ENCODE measurements at regions not wholly inside any gene's neighbourhood (a gene's known extent, or its start where the extent isn't known, plus 50 kb on each side); places are given as distances from the start of the nearest gene placed in this dataset.

DNA sequence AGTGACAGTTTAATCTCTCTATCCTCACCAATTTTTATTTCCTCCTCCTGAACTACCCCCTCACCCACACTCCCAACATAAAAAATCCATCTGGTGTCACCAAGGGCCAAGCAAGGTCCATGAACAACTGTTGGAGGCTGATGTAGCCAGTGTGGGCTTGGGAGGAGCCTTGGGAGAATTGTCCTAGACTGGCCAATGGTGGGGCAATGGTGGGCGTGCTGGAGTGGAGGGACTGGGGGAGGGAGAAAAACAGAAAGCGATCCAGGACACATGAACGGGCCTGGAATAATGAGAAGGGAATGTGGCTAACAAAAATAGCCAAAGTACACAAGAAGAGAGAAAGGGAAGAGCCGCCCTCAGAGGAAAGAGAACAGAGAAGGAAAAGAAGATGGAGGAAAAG lies 272.6 kb downstream of the ENC1 start:
- in situ Hi-C loops (cut with MboI; ENCODE audit: low pct_unique_long_range_greater_than_20kb in 2 of 9, low sequenced_read_pairs in 9 of 9, unreplicated experiment in 9 of 9), result no loop called here
- Histone ChIP-seq H3K4me3 (no peak overlapping the region), H3K27ac (no peak overlapping the region), H3K4me1 (replicated peaks in 1 of 2) (peaks cover 0 to 7% of the 10 kb centered on the region in 2 donors)
- 27 to 100% (median 71%) methylated on average over 1 to 4 of the region's 4 CpGs; no CpG with 5 or more reads in 1 of the 10 experiments for WGBS, 10 experiments
- no peak for ATAC-seq (replicated peaks in 6 of 8)

DNA sequence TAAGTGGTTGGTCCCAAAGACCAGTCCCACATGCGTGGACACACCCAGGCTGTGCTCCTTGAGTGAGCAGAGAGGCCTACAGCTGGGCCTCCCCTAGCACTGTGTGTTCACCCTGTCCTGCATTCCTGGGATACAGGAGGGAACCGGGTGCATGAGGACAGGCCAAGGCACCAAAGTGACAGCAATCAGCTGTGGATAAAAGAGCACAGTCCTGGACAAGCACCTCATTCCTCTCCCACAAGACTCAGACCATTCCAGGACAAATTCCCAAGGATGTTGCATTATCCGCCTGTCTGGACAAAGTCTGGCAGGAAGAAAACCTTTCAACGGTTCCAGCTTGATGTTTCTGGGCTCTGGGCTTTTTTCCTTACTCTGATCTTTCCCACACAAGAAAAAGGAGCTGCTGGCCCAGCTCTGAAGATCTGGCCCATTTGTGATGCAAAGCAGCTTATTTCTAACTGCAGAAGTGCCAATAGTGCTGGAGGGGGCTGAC lies 273.2 kb downstream of the ENC1 start:
- peaks cover 0 to 7% of the 10 kb centered on the region in 2 donors for H3K4me1 ChIP-seq (replicated peaks in 1 of 2)
- no peak overlapping the region for H3K4me3 ChIP-seq
- ATAC-seq (replicated peaks in 6 of 8), result no peak
- in situ Hi-C loops (cut with MboI; ENCODE audit: low pct_unique_long_range_greater_than_20kb in 2 of 9, low sequenced_read_pairs in 9 of 9, unreplicated experiment in 9 of 9), result no loop called here
- 24 to 80% (median 35%) methylated on average over 1 to 3 of the region's 4 CpGs; no CpG with 5 or more reads in 5 of the 10 experiments for WGBS, 10 experiments
- H3K27ac ChIP-seq, result no peak overlapping the region

DNA sequence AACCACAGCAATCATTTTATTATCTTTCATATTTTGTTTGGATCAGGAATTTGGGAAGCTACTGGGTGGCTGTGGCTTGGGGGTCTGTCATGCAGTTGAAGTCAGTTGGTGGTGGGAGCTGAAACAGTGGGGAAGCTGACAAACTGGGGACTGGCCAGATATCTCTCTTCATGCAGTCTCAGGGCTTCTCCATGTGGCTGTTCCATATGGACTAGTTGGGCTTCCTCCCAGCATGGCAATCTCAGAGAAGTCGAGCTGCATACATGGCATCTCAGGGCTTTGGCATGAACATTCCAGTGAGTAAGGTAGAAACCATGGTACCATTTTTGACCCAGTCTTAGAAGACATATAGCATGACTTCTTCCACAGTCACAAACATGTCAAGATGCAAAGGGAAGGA lies 274.8 kb downstream of the ENC1 start:
- Histone ChIP-seq H3K27ac (no peak overlapping the region), H3K4me1 (replicated peaks in 1 of 2) (peaks cover 0 to 7% of the 10 kb centered on the region in 2 donors), H3K4me3 (no peak overlapping the region)
- ATAC-seq (replicated peaks in 6 of 8), result no peak
- in situ Hi-C loops (cut with MboI; ENCODE audit: low pct_unique_long_range_greater_than_20kb in 2 of 9, low sequenced_read_pairs in 9 of 9, unreplicated experiment in 9 of 9), result no loop called here
- 0 to 88% (median 70%) methylated on average over 1 of the region's 1 CpG; no CpG with 5 or more reads in 6 of the 10 experiments for WGBS, 10 experiments

DNA sequence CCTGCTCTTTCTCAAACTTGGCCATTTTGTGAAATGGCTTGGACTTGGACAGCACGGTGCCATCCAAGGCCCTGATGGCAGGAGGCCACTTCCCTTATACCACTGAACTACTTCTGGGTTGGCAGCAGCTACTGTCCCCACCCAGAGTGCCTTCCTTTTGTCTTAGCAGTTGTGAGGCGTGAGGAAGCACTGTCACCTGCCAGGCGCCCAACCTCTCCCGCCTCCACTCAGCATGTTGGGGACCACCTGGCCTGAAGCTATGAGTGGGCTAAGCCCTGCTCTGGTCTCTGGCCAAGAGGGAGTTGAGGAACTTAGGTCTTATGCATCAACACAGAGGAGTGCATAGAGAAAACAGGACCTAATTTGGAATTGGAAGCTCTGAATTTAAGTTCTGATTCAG lies 276.0 kb downstream of the ENC1 start:
- 57 to 100% (median 90%) methylated on average over 1 to 3 of the region's 4 CpGs; no CpG with 5 or more reads in 5 of the 10 experiments for WGBS, 10 experiments
- in situ Hi-C loops (cut with MboI; ENCODE audit: low pct_unique_long_range_greater_than_20kb in 2 of 9, low sequenced_read_pairs in 9 of 9, unreplicated experiment in 9 of 9), result no loop called here
- peaks cover 0 to 7% of the 10 kb centered on the region in 2 donors for H3K4me1 ChIP-seq (replicated peaks in 1 of 2)
- H3K27ac ChIP-seq, result no peak overlapping the region
- H3K4me3 ChIP-seq, result no peak overlapping the region
- no peak for ATAC-seq (replicated peaks in 6 of 8)

DNA sequence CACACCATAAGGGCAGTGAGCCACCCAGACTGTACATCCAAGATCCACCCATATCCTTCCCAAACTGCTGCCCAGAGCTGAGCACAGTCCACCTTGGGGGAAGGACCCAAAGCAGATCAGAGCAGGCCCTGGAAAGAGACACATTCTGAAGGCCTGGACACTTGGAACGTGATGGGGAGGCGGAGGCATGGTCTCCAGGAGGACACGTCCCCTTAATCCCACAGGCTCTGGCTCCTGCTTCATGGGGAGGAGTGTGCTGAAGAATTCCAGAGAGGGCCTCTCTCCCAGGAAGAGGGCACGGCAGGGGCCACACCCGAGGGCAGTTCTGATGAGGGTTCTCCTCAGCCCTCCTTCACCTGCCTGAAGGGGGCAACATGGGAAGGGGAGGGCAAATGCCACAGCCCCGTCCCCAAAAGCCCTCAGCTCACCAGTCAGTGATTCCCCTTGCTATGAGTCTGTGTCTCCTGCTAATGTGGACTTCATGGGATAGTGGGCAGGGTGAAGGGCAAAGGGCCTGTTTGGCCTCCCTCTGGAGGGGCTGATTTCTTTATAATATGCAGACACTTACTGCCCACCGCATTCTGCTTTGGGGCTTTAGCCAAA lies 276.8 kb downstream of the ENC1 start:
- Histone ChIP-seq H3K4me3 (no peak overlapping the region), H3K27ac (no peak overlapping the region), H3K4me1 (replicated peaks in 1 of 2) (peaks cover 0 to 7% of the 10 kb centered on the region in 2 donors)
- ATAC-seq (replicated peaks in 6 of 8), result no peak
- WGBS, 10 experiments, result 36 to 100% (median 83%) methylated on average over 1 to 3 of the region's 7 CpGs; no CpG with 5 or more reads in 2 of the 10 experiments
- in situ Hi-C loops (cut with MboI; ENCODE audit: low pct_unique_long_range_greater_than_20kb in 2 of 9, low sequenced_read_pairs in 9 of 9, unreplicated experiment in 9 of 9), result no loop called here

DNA sequence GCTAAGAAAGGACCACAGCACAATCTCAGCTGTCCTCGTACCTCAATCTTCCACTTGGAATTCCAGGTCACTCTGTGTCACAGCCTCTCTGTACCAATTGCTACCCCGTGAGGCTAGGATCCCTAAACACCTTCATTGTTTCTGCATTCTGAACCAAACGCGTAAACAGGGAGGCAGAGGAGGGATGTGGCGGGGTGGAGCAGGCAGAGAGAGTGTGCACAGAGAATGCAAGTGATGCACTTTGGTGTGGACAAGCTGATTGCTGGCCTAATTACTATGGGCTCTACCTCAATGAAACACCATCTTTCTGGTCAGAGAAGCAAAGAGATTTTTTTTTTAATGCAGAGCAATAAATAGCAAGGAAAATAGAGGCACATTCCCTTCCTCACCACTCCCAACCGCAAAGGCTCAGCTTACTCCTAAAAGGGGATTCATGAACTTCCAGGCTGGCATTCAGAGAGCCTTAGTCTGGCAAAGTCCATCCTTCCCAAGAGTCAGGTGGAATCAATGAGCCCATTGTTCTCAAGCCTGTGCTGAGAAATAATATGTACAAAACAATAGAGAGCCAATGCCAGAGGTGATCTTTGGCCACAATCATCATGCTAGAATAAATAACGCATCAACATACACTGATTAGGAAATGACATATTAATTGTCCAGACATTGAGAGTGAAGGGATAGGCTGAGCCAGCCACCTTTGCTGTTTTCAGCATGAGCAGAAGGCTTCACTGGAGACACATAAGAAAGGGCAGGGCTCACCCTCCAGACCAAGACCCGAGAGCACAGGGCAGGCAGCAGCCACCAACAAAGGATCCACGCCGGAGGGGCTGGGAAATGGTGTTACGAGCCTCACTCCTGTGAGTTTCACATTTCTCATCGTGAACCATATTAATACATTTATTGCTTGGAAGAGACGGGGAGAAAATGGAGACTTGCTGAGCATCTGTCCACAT lies 278.8 kb downstream of the ENC1 start:
- in situ Hi-C loops (cut with MboI; ENCODE audit: low pct_unique_long_range_greater_than_20kb in 2 of 9, low sequenced_read_pairs in 9 of 9, unreplicated experiment in 9 of 9), result no loop called here
- 70 to 100% (median 85%) methylated on average over 2 to 11 of the region's 13 CpGs for WGBS, 10 experiments
- Histone ChIP-seq H3K4me1 (replicated peaks in 1 of 2) (no peaks in the 10 kb centered on the region), H3K27ac (no peak overlapping the region), H3K4me3 (no peak overlapping the region)
- ATAC-seq (replicated peaks in 6 of 8), result no peak

DNA sequence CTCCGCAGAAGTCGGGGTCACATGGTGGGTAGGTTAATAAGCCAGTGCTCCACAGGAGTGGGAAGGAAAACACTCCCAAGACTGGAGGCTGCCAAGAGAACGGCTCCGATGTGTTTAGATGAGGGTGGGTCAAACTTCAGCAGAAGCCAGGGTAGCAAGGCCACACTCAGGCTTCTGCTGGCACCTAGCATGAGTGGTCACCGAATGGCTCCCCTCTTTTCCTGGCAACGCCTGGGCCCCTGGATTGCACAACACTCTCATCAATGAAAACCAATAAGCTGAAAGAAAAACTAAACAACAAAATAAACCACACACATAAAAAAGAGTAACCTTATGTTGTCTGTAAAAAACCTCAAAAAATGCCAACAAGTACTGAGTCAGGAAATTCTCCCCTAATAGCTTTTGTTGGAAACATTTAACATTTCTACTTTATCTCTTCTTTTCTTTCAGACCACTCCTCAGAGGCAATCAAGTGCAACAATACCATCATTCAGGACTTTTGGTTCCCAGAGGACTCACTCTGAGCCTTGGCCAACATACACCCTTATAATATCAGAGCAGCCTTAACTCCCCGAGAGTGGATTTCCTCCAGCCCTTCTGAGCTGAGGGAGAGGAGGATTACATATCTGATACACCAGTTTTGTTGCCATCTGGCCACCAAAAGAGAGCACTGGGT lies 279.9 kb downstream of the ENC1 start:
- ATAC-seq (replicated peaks in 6 of 8), result no peak
- no peaks in the 10 kb centered on the region for H3K4me1 ChIP-seq (replicated peaks in 1 of 2)
- 0 to 75% (median 70%) methylated on average over 1 to 5 of the region's 7 CpGs; no CpG with 5 or more reads in 4 of the 10 experiments for WGBS, 10 experiments
- H3K4me3 ChIP-seq, result no peak overlapping the region
- in situ Hi-C loops (cut with MboI; ENCODE audit: low pct_unique_long_range_greater_than_20kb in 2 of 9, low sequenced_read_pairs in 9 of 9, unreplicated experiment in 9 of 9), result no loop called here
- no peak overlapping the region for H3K27ac ChIP-seq

DNA sequence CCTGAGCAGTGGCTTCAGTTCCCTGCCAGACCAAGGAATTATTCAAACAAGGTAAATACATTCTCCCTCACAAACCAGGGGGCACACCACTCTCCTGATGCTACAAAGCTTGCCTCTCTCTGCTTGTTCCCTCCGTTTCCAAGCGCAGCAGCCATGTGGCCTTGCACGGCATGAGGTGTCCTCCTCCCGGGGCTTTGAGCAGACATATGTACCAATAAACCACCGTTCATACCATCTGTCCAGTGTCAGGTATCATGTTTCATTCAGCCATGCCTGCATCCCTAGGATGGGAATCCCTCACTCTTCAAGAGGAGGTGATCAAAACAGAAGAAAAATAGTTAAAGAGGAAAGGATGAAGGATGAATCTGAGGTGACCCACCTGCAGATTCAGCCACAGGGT lies 282.7 kb downstream of the ENC1 start:
- H3K4me1 ChIP-seq (replicated peaks in 1 of 2), result no peaks in the 10 kb centered on the region
- no peak overlapping the region for H3K4me3 ChIP-seq
- ATAC-seq (replicated peaks in 6 of 8), result peak in 1 of 8 experiments; percentile 39

DNA sequence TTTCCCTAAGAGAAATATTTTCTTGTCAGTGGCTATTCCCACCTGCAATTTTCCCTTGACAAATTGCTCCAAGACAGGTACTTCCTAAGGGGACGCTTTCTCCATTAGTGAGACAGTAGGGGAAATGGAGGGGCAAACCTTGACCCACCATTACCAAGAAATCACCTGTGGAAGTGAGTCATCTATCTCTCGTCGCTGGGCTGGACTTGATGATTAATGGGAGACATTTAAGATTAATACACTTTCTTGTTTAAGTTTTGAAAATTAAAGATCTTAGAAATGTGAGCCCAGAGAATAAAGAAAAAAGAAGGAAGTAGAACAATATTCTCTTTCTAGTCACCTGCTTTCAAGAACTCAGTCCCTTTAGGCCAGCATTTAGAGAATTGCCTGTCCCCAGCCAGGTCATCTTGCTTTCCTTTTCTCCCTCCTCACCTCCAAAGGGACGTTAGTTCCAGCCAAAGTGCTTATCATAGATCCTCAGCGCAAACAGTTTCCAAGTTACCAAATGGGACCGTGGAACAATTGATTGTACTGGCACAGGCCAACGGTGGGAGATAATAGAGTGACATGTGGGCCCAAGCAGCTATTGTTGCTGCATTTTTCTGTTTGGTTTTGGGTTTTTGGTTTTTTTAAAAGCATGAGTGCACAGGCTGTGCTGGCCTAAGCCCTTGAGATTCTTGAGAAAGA lies 284.4 kb downstream of the ENC1 start:
- Histone ChIP-seq H3K27ac (no peak overlapping the region), H3K4me3 (no peak overlapping the region), H3K4me1 (replicated peaks in 1 of 2) (no peaks in the 10 kb centered on the region)
- 20 to 86% (median 76%) methylated on average over 1 to 7 of the region's 7 CpGs for WGBS, 10 experiments
- ATAC-seq (replicated peaks in 6 of 8), result peak in 1 of 8 experiments; percentile 42
- in situ Hi-C loops (cut with MboI; ENCODE audit: low pct_unique_long_range_greater_than_20kb in 2 of 9, low sequenced_read_pairs in 9 of 9, unreplicated experiment in 9 of 9), result no loop called here

More for the DNA sequence above, 282.7 kb downstream of the ENC1 start:
- WGBS, 10 experiments, result 0 to 50% (median 42%) methylated on average over 1 to 4 of the region's 5 CpGs; no CpG with 5 or more reads in 6 of the 10 experiments
- in situ Hi-C loops (cut with MboI; ENCODE audit: low pct_unique_long_range_greater_than_20kb in 2 of 9, low sequenced_read_pairs in 9 of 9, unreplicated experiment in 9 of 9), result no loop called here
- no peak overlapping the region for H3K27ac ChIP-seq

DNA sequence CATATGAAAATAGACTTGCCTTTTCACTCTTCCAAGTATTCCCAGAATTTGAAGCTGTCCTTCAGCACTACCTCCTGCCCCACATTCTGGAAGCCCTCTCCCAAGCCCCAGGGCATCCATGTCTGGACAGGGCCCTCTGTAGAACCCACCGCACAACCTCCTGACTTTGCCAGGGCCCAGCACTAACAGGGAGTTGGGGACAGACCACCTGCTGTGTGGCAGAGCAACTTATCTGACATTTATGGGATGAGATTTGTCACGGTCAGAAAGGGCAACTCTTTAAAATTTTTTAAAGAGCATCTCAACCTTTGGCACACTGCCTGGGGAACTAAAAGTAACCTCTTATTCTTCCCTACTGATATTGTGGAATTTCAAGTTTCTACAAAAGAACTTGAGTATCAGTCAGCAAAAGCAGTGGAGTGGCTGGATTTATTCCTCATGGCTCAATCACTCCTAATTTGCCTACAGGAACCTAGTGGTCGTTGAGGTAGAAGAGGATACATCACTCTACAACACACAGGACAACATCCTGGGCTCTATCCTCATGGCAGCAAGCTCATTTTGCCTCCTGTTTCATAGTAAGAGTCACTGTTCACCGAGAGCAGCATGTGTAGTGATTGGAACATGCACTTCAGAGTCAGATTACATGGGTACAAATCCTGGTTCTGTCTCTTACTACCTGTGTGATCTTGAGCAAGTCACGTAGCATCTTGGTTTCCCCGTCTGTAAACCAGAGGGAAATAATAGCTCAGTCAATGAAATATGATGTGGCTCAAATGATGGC lies 285.3 kb downstream of the ENC1 start:
- H3K4me1 ChIP-seq (replicated peaks in 1 of 2), result no peaks in the 10 kb centered on the region
- H3K4me3 ChIP-seq, result no peak overlapping the region
- H3K27ac ChIP-seq, result no peak overlapping the region
- in situ Hi-C loops (cut with MboI; ENCODE audit: low pct_unique_long_range_greater_than_20kb in 2 of 9, low sequenced_read_pairs in 9 of 9, unreplicated experiment in 9 of 9), result no loop called here
- no peak for ATAC-seq (replicated peaks in 6 of 8)
- 0 to 94% (median 86%) methylated on average over 1 to 5 of the region's 6 CpGs; no CpG with 5 or more reads in 2 of the 10 experiments for WGBS, 10 experiments

DNA sequence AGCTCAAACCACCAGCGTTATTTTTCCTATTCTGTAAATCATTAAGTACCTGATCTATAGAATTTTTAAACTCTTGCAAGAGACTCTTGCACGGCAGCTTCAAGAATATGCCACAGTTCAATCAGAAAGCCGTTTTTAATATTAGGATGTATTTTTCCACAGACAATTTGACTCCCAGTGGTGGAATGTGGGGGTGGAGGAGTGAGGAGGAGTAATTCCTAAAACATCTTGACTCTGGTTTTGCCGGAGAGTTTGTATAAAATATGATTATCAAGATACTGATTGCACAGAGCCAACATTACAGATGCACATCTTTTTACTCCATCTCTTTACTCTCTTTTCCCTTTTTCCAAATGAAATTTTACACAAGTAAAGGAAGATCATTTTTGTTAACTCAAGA lies 288.3 kb downstream of the ENC1 start:
- no peak for ATAC-seq (replicated peaks in 6 of 8)
- in situ Hi-C loops (cut with MboI; ENCODE audit: low pct_unique_long_range_greater_than_20kb in 2 of 9, low sequenced_read_pairs in 9 of 9, unreplicated experiment in 9 of 9), result no loop called here
- Histone ChIP-seq H3K27ac (no peak overlapping the region), H3K4me3 (no peak overlapping the region), H3K4me1 (replicated peaks in 1 of 2) (no peaks in the 10 kb centered on the region)
- WGBS, 10 experiments, result 0 to 100% (median 74%) methylated on average over 1 to 4 of the region's 4 CpGs
